HuH-7 (cell line): ENCODE measurements at regions not wholly inside any gene's neighbourhood (a gene's known extent, or its start where the extent isn't known, plus 50 kb on each side); places are given as distances from the start of the nearest gene placed in this dataset.
"Not testable (repeated sequence)": the region's sequence is repeated elsewhere in the genome, so short reads cannot be mapped to it uniquely, and the experiment has no call there.

Experiments used
- DNase-seq: peaks from one replicate; pipeline ENCODE4 v3.0.0; 2011; ENCODE audit warnings: low spot score

- DNase-seq: no peak
These were observed 210.7 kb upstream of the IGFBP7 start for GRCh38 chr4:57320849-57321248.

- no peak for DNase-seq
These were observed 210.0 kb upstream of the IGFBP7 start for GRCh38 chr4:57320217-57320616.

DNA sequence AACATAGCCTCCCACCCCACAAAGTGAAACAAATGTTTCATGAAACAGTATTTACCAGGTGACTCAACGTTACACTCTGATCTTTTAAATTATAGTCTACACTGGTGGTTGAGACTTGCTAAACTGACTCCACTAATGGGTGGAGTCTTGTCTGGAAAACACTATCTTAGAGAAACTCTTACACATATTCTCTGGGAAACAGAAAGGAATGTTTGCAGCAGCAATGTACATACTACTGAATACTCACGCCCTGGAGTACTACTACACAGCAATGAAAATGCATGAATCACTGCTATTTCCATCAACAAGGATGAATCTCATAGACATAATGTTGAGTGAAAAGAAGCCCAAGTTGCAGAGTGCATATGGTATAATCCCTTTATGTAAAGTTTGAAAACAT is 208.5 kb upstream of the IGFBP7 start:
- DNase-seq: no peak

DNA sequence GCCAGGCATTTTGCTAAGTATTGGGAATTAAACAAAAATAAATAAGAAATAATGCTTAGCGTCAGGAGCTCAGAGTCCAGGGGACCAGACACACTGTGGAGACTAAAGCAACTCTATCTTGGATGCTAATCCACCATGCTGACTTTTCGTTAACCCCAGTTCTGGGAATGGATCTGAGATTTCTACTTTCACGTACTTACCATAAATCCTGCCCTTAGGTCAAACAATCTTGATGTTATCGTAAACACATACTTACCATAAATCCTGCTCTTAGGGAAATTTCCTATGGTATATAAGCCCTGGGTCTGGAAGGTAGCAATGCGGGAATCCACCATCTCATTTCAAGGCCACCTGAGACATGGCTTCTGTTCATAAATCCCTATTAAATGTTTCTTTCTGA is 204.5 kb upstream of the IGFBP7 start:
- DNase-seq: no peak

- DNase-seq: no peak
These were observed 202.1 kb upstream of the IGFBP7 start for GRCh38 chr4:57312296-57312695.

DNA sequence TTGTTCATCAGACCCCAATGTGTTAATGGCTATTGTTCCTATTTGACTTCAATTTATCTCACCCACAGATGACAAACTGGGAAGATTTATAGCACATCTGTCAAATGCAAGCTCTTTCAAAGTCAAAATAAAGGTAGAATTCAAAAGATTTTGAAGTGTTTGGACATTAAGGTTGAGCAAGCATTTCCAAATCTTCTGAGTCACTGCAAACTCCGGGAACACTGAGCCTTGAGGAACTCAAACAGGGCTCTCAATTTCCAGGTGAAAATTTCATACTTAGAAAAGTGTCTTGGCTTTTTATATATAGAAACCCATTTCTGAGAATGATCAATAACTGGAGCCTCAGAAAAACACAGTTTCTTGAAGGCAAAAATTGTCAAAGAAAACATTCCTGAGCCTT is 199.5 kb upstream of the IGFBP7 start:
- DNase-seq: no peak

GRCh38 chr4:57308301-57308700 is 198.1 kb upstream of the IGFBP7 start:
- DNase-seq: no peak

DNA sequence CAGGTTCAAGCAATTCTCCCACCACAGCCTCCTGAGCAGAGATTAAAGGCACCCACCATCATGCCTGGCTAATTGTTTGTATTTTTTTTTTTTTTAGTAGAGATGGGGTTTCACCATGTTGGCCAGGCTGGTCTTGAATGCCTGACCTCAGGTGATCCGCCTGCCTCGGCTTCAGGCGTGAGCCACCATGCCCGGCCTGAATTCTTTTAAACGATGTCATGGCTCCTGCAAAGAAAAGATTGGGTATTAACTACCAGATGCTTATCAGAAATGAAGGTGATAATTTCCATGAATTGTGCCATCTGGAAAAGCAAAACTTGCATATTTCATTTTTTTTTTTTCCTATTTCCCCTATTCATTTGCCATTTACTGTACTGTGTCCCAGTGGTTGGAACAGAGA is 195.7 kb upstream of the IGFBP7 start:
- no peak for DNase-seq

GRCh38 chr4:57303012-57303751 is 193.0 kb upstream of the IGFBP7 start:
- no peak for DNase-seq

- DNase-seq: not testable (repeated sequence)
These were observed 190.1 kb upstream of the IGFBP7 start for GRCh38 chr4:57300300-57300699.

DNA sequence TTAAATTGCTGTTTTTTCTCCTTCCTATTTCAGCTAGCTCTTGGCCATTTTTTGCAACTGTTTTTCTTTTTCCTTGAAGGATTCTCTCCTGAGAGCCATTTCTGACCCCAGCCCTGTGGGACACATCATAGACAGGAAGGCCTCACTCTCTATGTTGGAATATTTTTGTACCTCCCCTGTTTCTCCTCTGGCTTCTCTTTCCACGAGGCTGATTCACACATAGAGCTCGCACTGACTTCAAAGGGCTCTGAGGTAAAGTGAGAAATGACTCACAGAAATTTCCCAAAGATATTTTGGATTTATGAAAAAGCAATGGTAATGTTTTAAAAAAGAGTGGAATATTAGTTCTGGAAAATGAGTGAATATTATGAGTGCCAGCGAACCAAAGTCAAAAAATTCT is 181.7 kb upstream of the IGFBP7 start:
- no peak for DNase-seq

DNA sequence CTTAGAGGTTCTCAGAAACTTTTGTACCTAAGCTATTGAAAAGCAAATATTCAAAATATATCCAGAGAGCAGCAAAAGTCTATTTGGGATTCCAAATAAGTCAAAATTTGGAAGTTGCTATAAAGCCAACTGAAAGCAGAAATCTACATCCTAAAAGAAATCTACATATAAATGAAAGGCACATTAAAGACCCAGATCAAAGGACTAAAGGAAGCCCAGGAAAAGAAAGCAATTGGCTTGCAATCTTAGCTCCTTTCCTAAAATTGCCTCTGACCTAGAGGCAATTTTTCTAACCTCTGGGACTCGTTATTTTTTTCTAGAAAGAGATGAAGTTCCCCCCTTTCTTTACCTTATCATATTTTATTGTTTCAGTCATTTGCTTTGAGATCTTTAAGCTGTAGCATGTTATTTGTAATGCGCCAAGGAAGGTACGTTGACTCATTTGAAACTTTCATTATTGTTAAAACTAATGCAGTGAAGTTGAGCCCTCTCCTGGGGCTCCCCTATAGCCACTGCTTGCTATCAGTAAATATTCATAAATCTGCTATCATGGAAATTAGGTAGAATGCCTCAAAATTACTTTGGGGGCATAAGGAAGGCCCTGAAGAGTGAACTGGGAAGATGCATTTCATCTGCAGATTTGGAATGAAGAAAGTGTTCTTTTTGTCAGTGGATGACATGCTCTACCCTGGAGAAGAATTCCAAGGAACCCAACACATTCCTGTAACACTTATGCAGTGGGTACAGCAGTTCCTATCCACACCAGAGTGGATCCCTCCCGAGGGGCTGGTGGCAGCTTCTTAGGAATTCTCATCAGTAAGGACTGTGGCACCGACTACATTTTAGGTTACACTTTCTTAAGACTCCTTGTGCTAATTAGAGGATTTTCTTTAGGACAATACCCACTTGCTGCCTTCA is 177.8 kb upstream of the IGFBP7 start:
- DNase-seq: no peak

DNA sequence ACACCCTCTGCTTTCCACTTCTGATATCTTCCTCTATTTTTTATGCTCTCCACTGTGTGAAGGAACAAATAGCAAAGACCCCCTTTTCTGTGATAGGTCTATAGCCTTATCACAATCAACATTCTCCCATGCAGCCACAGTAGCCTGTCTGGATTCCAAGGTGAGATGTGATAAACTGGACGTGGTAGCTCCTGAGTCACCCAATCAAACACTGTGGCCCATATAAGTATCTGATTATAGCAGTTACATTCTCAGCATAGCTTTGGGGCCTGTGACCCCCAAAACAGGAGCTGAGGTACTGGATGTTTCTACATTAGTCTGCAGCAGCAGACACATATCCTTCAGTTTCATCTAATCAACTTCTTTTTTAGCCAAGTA is 172.7 kb upstream of the IGFBP7 start:
- no peak for DNase-seq

GRCh38 chr4:57280481-57280880 is 170.3 kb upstream of the IGFBP7 start:
- no peak for DNase-seq

GRCh38 chr4:57278780-57279179 is 168.6 kb upstream of the IGFBP7 start:
- DNase-seq: no peak

GRCh38 chr4:57274082-57274481 is 163.9 kb upstream of the IGFBP7 start:
- DNase-seq: no peak

DNA sequence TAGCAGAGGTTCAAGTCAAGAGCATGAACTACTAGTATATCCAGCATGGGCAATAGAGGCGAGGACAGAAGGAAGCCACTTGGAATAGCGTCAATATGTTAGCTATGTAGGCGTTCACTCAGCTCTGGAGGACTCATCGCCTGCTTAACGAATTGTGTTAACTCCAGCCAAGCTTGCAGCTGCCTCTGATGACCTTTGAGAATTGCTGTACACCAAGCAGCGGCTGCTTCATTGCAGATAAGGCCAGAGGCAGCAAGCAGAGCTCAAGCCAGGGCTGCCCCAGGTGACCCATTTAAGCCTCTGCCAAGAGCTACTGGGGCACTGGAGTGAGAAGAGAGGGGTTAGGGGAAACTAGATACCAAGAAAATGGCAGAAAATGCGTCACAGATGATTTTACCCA is 160.2 kb upstream of the IGFBP7 start:
- DNase-seq: no peak

DNA sequence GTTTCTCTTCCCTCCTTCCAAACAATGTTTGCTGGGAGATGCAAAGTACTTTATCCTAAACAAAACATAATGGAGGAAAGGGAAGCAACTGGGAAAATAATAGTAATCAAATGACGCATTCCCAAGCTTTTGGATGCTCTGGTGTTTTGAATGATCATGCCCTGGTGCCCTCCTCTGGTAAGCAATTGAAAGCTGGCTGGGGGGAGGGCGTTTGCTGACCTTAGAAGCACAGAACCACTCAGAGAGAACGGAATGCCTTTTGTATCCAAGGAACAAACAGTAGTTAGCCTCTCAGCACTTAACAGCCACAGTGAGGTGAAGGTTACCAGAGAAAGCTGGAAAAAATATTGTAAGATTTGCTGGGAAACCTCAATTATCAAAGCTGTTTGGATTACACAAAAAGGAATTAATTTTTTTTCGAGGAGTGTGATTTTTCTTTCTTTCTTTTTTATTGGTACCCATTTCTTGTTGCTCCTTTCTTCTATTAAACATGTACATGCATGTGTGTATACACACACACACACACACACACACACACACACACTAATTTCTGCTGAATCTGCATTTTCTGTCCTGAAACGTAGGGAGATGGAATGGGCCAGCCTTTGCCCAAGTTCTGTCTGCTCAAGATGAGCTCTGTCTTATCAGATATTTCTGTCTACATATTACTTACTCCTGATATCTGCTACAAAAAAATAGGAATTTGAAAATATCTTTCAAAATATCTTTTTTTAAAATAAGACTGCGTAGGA is 155.8 kb upstream of the IGFBP7 start:
- DNase-seq: no peak

GRCh38 chr4:57254754-57255153 is 144.6 kb upstream of the IGFBP7 start:
- no peak for DNase-seq

GRCh38 chr4:57249083-57249482 is 138.9 kb upstream of the IGFBP7 start:
- no peak for DNase-seq

- no peak for DNase-seq
These were observed 132.9 kb upstream of the IGFBP7 start for GRCh38 chr4:57243076-57243475.

DNA sequence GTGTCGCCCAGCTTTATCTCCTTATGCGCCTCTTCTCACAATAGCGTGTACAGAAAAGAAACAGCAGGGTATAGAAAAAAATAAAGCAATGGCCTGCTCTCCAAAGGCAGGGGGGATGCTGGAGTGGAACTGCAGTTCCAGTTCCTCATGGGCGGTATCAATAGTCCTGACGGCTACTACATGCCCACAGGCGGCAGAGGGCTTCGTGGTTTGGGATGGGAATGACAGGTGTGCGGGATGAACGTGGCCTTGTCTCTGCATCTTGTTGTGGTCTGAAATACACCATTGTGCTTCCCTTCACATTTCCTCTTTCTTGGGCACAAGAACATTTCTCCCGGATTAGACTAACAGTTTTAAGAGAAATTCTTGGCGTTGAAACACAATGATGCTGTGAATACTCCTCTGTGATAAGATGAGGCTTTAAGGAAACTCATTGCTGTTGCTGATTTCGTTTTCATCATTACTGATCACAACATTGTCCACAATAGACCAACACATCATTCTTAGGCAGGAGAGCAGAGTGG is 124.1 kb upstream of the IGFBP7 start:
- DNase-seq: no peak

GRCh38 chr4:57233386-57233785 is 123.2 kb upstream of the IGFBP7 start:
- no peak for DNase-seq
